HG03175 (cell line): ENCODE measurements at regions not wholly inside any gene's neighbourhood (a gene's known extent, or its start where the extent isn't known, plus 50 kb on each side); places are given as distances from the start of the nearest gene placed in this dataset.

Experiments
- ATAC-seq: cut with Tn5 transposase; IDR thresholded peaks from one replicate; pipeline ENCODE4 v1.9.1; 2021; ENCODE audit warnings: mild to moderate bottlenecking, moderate library complexity; ENCODE audit not compliant: unreplicated experiment

GRCh38 chr11:128269466-128269865 lies 317.9 kb downstream of the ETS1 start:
- ATAC-seq: no peak

- ATAC-seq: no peak
Observed at GRCh38 chr11:128266893-128267292, 320.5 kb downstream of the ETS1 start.

- no peak for ATAC-seq
Observed at GRCh38 chr11:128262463-128263345, 324.7 kb downstream of the ETS1 start.

- no peak for ATAC-seq
Observed at GRCh38 chr11:128261011-128261421, 326.3 kb downstream of the ETS1 start.

- no peak for ATAC-seq
Observed at GRCh38 chr11:128260398-128260797, 327.0 kb downstream of the ETS1 start.

GRCh38 chr11:128259816-128260215 lies 327.5 kb downstream of the ETS1 start:
- ATAC-seq: no peak

- ATAC-seq: no peak
Observed at GRCh38 chr11:128254941-128255340, 332.4 kb downstream of the ETS1 start.

GRCh38 chr11:128251140-128251539 lies 336.2 kb downstream of the ETS1 start:
- ATAC-seq: no peak

GRCh38 chr11:128250482-128250881 lies 336.9 kb downstream of the ETS1 start:
- ATAC-seq: no peak

GRCh38 chr11:128246810-128247594 lies 340.4 kb downstream of the ETS1 start:
- ATAC-seq: no peak

- no peak for ATAC-seq
Observed at GRCh38 chr11:128246364-128246801, 341.0 kb downstream of the ETS1 start.

GRCh38 chr11:128244871-128245270 lies 342.5 kb downstream of the ETS1 start:
- no peak for ATAC-seq

- ATAC-seq: no peak
Observed at GRCh38 chr11:128242451-128242850, 344.9 kb downstream of the ETS1 start.

- ATAC-seq: no peak
Observed at GRCh38 chr11:128240546-128240945, 346.8 kb downstream of the ETS1 start.

GRCh38 chr11:128239306-128239705 lies 348.1 kb downstream of the ETS1 start:
- ATAC-seq: no peak

GRCh38 chr11:128238521-128239265 lies 348.7 kb downstream of the ETS1 start:
- peak; percentile 74 for ATAC-seq

- ATAC-seq: no peak
Observed at GRCh38 chr11:128236506-128237498, 350.6 kb downstream of the ETS1 start.

- ATAC-seq: no peak
Observed at GRCh38 chr11:128235958-128236357, 351.4 kb downstream of the ETS1 start.

GRCh38 chr11:128235426-128235825 lies 351.9 kb downstream of the ETS1 start:
- ATAC-seq: no peak

GRCh38 chr11:128234143-128234542 lies 353.2 kb downstream of the ETS1 start:
- ATAC-seq: no peak
